Breast epithelium (tissue), 4 donors: ENCODE measurements at regions not wholly inside any gene's neighbourhood (a gene's known extent, or its start where the extent isn't known, plus 50 kb on each side); places are given as distances from the start of the nearest gene placed in this dataset.
"Not testable (repeated sequence)": the region's sequence is repeated elsewhere in the genome, so short reads cannot be mapped to it uniquely, and the experiment has no call there.

Source experiments
- DNase-seq, 2 donors: peaks; one replicate each; pipeline ENCODE4 v3.0.0-alpha.2; 2019; ENCODE audit warnings: low spot score in 2 of 2
- H3K27ac ChIP-seq, 2 donors: fragments of 200-600 bp; sonication (generic) in 1 of 2; one replicate each; pipeline ENCODE4 v1.5.1; 2016 to 2019; ENCODE audit warnings: mild to moderate bottlenecking in 1 of 2
- H3K27me3 ChIP-seq, 2 donors: fragments of 200-600 bp; sonication (generic) in 1 of 2; one replicate each; pipeline versions ENCODE4 v1.5.1 to v1.6.0; 2017 to 2019; ENCODE audit warnings: control low read depth in 1 of 2, mild to moderate bottlenecking in 1 of 2
- H3K36me3 ChIP-seq: fragments of 200-600 bp; one replicate; pipeline ENCODE4 v1.5.1; 2019
- H3K4me1 ChIP-seq, 2 donors: fragments of 200-600 bp; sonication (generic); one replicate each; pipeline ENCODE4 v1.5.1; 2016 to 2019; ENCODE audit warnings: control low read depth in 1 of 2
- H3K4me3 ChIP-seq, 3 donors: fragments of 200-600 bp; sonication (generic); 1 replicate in 2 of 3; 2 replicates in 1 of 3; pipeline ENCODE4 v1.5.1; 2016 to 2019; ENCODE audit warnings: mild to moderate bottlenecking in 3 of 3, moderate library complexity in 2 of 3
- H3K9me3 ChIP-seq, 2 donors: fragments of 200-600 bp; sonication (generic) in 1 of 2; one replicate each; pipeline ENCODE4 v1.5.1; 2016 to 2019; ENCODE audit warnings: control low read depth in 1 of 2
- POLR2A ChIP-seq: fragments of 450-650 bp; IDR thresholded peaks from one replicate; pipeline ENCODE4 v1.6.1; 2016; ENCODE audit warnings: antibody characterized with exemption, mild to moderate bottlenecking, moderate library complexity
- POLR2AphosphoS5 ChIP-seq, 3 donors: sonication (generic); formaldehyde crosslinking; IDR thresholded peaks; one replicate each; pipeline ENCODE4 v1.6.1; 2017; ENCODE audit warnings: antibody characterized with exemption in 3 of 3
- intact Hi-C: fragments of 100-400 bp; cut with DNase I; formaldehyde crosslinking; loops from one replicate; pipeline ENCODE4 v1.15.1; 2023; ENCODE audit warnings: low total_unique reads
- TF ChIP-seq, protein P1 (sequence below), 3 donors: fragments of 450-650 bp; IDR thresholded peaks; one replicate each; pipeline ENCODE4 v1.5.1; 2016 to 2017; ENCODE audit warnings: antibody characterized with exemption in 3 of 3, mild to moderate bottlenecking in 3 of 3, moderate library complexity in 3 of 3

- Histone ChIP-seq H3K36me3 (no peaks in the 10 kb centered on the region), H3K27ac (no peak overlapping the region), H3K4me1 (no peaks in the 10 kb centered on the region), H3K27me3 (no peaks in the 10 kb centered on the region), H3K9me3 (no peaks in the 10 kb centered on the region), H3K4me3 (no peak overlapping the region)
- intact Hi-C loops, result loop anchor here (5.0 kb wide), 1 partner anchor 449 kb away; the partner anchor contains the start of gene PMCH
- TF ChIP-seq POLR2AphosphoS5 (IDR thresholded peaks at IDR 0.05) (no peak), POLR2A (no peak)
- TF ChIP-seq, protein P1, sequence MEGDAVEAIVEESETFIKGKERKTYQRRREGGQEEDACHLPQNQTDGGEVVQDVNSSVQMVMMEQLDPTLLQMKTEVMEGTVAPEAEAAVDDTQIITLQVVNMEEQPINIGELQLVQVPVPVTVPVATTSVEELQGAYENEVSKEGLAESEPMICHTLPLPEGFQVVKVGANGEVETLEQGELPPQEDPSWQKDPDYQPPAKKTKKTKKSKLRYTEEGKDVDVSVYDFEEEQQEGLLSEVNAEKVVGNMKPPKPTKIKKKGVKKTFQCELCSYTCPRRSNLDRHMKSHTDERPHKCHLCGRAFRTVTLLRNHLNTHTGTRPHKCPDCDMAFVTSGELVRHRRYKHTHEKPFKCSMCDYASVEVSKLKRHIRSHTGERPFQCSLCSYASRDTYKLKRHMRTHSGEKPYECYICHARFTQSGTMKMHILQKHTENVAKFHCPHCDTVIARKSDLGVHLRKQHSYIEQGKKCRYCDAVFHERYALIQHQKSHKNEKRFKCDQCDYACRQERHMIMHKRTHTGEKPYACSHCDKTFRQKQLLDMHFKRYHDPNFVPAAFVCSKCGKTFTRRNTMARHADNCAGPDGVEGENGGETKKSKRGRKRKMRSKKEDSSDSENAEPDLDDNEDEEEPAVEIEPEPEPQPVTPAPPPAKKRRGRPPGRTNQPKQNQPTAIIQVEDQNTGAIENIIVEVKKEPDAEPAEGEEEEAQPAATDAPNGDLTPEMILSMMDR (IDR thresholded peaks at IDR 0.05), result no peak
- no peak for DNase-seq
These were observed 165.6 kb upstream of the IGF1 start for GRCh38 chr12:102645968-102646367.

- Histone ChIP-seq H3K9me3 (no peaks in the 10 kb centered on the region), H3K4me1 (no peaks in the 10 kb centered on the region), H3K27me3 (no peaks in the 10 kb centered on the region), H3K27ac (no peak overlapping the region), H3K36me3 (no peaks in the 10 kb centered on the region), H3K4me3 (no peak overlapping the region)
- intact Hi-C loops, result no loop called here
- no peak for TF ChIP-seq POLR2A
- no peak for TF ChIP-seq POLR2AphosphoS5 (IDR thresholded peaks at IDR 0.05)
- TF ChIP-seq, protein P1 (IDR thresholded peaks at IDR 0.05), result no peak
- DNase-seq, result no peak
These were observed 163.7 kb upstream of the IGF1 start for GRCh38 chr12:102643879-102644575.

DNA sequence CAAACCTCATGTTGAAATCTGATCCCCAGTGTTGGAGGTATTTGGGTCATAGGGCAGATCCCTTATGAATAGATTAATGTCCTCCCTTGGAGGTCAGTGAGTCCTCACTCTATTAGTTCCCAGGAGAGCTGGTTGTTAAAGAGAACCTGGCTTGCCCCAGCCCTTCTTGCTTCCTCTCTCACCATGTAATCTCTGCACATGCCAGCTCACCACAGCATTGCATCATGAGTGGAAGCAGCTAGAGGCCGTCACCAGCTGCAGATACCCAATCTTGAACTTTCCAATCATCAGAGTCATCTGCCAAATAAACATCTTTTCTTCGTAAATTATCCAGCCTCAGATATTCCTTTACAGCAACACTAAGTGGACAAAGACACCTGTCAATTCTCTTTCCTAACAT is 161.8 kb upstream of the IGF1 start:
- H3K9me3 ChIP-seq, result no peaks in the 10 kb centered on the region
- no peak overlapping the region for H3K27ac ChIP-seq
- no peaks in the 10 kb centered on the region for H3K4me1 ChIP-seq
- H3K27me3 ChIP-seq, result no peaks in the 10 kb centered on the region
- no peak for DNase-seq
- no peak for TF ChIP-seq POLR2AphosphoS5 (IDR thresholded peaks at IDR 0.05)
- TF ChIP-seq POLR2A, result no peak
- TF ChIP-seq, protein P1 (IDR thresholded peaks at IDR 0.05), result no peak
- H3K4me3 ChIP-seq, result no peak overlapping the region
- intact Hi-C loops, result no loop called here
- no peaks in the 10 kb centered on the region for H3K36me3 ChIP-seq

- H3K27me3 ChIP-seq, H3K36me3 ChIP-seq, H3K27ac ChIP-seq, intact Hi-C loops, DNase-seq, H3K9me3 ChIP-seq, H3K4me3 ChIP-seq, H3K4me1 ChIP-seq: not testable (repeated sequence)
These were observed 160.3 kb upstream of the IGF1 start for GRCh38 chr12:102640658-102641057.

DNA sequence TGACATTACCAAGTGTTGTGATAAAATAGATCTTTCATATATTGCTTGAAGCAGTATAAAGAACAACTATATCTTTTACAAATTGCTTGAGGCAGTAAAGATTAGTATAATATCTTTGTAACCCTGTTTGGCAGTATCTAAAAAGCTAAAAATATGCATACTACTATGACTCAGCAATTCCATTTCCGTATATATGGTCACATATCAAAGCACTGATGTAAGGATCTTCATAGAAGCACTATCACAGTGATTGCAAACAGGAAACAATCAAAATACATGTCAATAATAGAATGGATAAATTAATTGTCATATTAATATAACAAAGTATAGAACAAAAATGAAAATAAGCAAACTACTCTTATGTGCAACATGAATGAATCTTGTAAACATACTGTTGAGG is 158.4 kb upstream of the IGF1 start:
- no peak overlapping the region for H3K4me3 ChIP-seq
- H3K4me1 ChIP-seq, result no peaks in the 10 kb centered on the region
- no peaks in the 10 kb centered on the region for H3K36me3 ChIP-seq
- intact Hi-C loops, result no loop called here
- no peak for DNase-seq
- H3K9me3 ChIP-seq, result no peaks in the 10 kb centered on the region
- TF ChIP-seq POLR2A, result no peak
- TF ChIP-seq, protein P1 (IDR thresholded peaks at IDR 0.05), result no peak
- TF ChIP-seq POLR2AphosphoS5 (IDR thresholded peaks at IDR 0.05), result no peak
- no peak overlapping the region for H3K27ac ChIP-seq
- H3K27me3 ChIP-seq, result no peaks in the 10 kb centered on the region
